ENCODE measurements at regions not wholly inside any gene's neighbourhood (a gene's known extent, or its start where the extent isn't known, plus 50 kb on each side); places are given as distances from the start of the nearest gene placed in this dataset.

DNA sequence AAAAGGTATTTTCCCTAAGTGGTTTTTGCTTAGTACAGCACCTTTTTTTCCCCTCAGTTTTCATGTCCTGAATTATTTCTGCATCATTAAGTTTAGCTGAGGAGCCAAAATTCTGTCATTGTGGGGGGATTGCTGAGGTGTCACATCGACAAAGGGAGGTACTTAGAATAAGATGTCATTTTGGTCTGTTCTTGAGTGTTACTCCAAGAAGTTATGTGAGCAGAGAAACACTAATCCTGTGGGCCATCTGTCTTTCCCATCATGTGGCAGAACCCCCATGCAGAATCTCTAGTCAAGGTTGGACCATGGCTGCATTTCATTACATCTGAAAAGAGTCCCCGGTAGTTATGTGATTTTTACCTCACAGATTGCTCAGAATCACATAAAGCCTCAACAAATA is 167.8 kb upstream of the CENPW start:
- FAIRE-seq (no peak), DNase-seq (ENCODE audit: low read depth) (peak; percentile 34)
- H3K4me3 Mint-ChIP-seq (ENCODE audit: unreplicated experiment), result no peak overlapping the region
- H2AFZ ChIP-seq (ENCODE audit: low read depth, low read length), result no peak overlapping the region
- H3K27me3 ChIP-seq (ENCODE audit: insufficient read depth, low read length), result no peaks in the 10 kb centered on the region
- no peak overlapping the region for H3K27ac Mint-ChIP-seq (ENCODE audit: unreplicated experiment)
- no peak overlapping the region for H3K4me2 ChIP-seq (ENCODE audit: low read length)
- no peak overlapping the region for H3K27ac ChIP-seq (ENCODE audit: low read depth, low read length)
- TF ChIP-seq EZH2 (IDR thresholded peaks at IDR 0.05; ENCODE audit: insufficient read depth, low read length), result no peak
- no peak for TF ChIP-seq CTCF (IDR thresholded peaks at IDR 0.05; ENCODE audit: insufficient read depth, low read depth, low read length)
- no peak overlapping the region for H3K9ac ChIP-seq (ENCODE audit: low read length)
- no peaks in the 10 kb centered on the region for H3K4me1 Mint-ChIP-seq (ENCODE audit: low read depth, unreplicated experiment)
- no peaks in the 10 kb centered on the region for H3K4me1 ChIP-seq (ENCODE audit: insufficient read depth, low read length)
- H3K9me3 ChIP-seq (ENCODE audit: insufficient read depth, low read depth, low read length), result no peaks in the 10 kb centered on the region
- peaks cover 2% of the 10 kb centered on the region for H3K27me3 Mint-ChIP-seq (ENCODE audit: low read depth, unreplicated experiment)
- H3K9me3 Mint-ChIP-seq (ENCODE audit: unreplicated experiment), result no peaks in the 10 kb centered on the region
- no peak overlapping the region for H3K4me3 ChIP-seq (ENCODE audit: insufficient read depth, low read depth, low read length)
- H3K79me2 ChIP-seq (ENCODE audit: insufficient read depth, low read length), result no peaks in the 10 kb centered on the region
- no peaks in the 10 kb centered on the region for H3K36me3 Mint-ChIP-seq (ENCODE audit: low read depth, unreplicated experiment)
- H3K36me3 ChIP-seq (ENCODE audit: insufficient read depth, low read length), result no peaks in the 10 kb centered on the region
- H4K20me1 ChIP-seq (ENCODE audit: insufficient read depth, low read length), result no peaks in the 10 kb centered on the region

GRCh38 chr6:126173265-126173664 is 166.7 kb upstream of the CENPW start:
- Mint-ChIP-seq H3K27ac (ENCODE audit: unreplicated experiment) (no peak overlapping the region), H3K4me3 (ENCODE audit: unreplicated experiment) (no peak overlapping the region), H3K9me3 (ENCODE audit: unreplicated experiment) (no peaks in the 10 kb centered on the region), H3K4me1 (ENCODE audit: low read depth, unreplicated experiment) (no peaks in the 10 kb centered on the region), H3K36me3 (ENCODE audit: low read depth, unreplicated experiment) (no peaks in the 10 kb centered on the region), H3K27me3 (ENCODE audit: low read depth, unreplicated experiment) (peaks cover 2% of the 10 kb centered on the region)
- TF ChIP-seq EZH2 (IDR thresholded peaks at IDR 0.05; ENCODE audit: insufficient read depth, low read length) (no peak), CTCF (IDR thresholded peaks at IDR 0.05; ENCODE audit: insufficient read depth, low read depth, low read length) (no peak)
- no peaks in the 10 kb centered on the region for H3K27me3 ChIP-seq (ENCODE audit: insufficient read depth, low read length)
- H3K4me1 ChIP-seq (ENCODE audit: insufficient read depth, low read length), result no peaks in the 10 kb centered on the region
- H3K4me2 ChIP-seq (ENCODE audit: low read length), result no peak overlapping the region
- H3K79me2 ChIP-seq (ENCODE audit: insufficient read depth, low read length), result no peaks in the 10 kb centered on the region
- no peaks in the 10 kb centered on the region for H3K36me3 ChIP-seq (ENCODE audit: insufficient read depth, low read length)
- no peak overlapping the region for H3K4me3 ChIP-seq (ENCODE audit: insufficient read depth, low read depth, low read length)
- H3K9me3 ChIP-seq (ENCODE audit: insufficient read depth, low read depth, low read length), result no peaks in the 10 kb centered on the region
- no peaks in the 10 kb centered on the region for H4K20me1 ChIP-seq (ENCODE audit: insufficient read depth, low read length)
- DNase-seq (ENCODE audit: low read depth) (no peak), FAIRE-seq (no peak)
- H3K9ac ChIP-seq (ENCODE audit: low read length), result no peak overlapping the region
- no peak overlapping the region for H2AFZ ChIP-seq (ENCODE audit: low read depth, low read length)
- no peak overlapping the region for H3K27ac ChIP-seq (ENCODE audit: low read depth, low read length)

- Histone ChIP-seq H4K20me1 (ENCODE audit: insufficient read depth, low read length) (no peaks in the 10 kb centered on the region), H3K36me3 (ENCODE audit: insufficient read depth, low read length) (no peaks in the 10 kb centered on the region), H3K27me3 (ENCODE audit: insufficient read depth, low read length) (no peaks in the 10 kb centered on the region), H3K9ac (ENCODE audit: low read length) (no peak overlapping the region), H3K9me3 (ENCODE audit: insufficient read depth, low read depth, low read length) (no peaks in the 10 kb centered on the region), H2AFZ (ENCODE audit: low read depth, low read length) (no peak overlapping the region), H3K27ac (ENCODE audit: low read depth, low read length) (no peak overlapping the region), H3K4me3 (ENCODE audit: insufficient read depth, low read depth, low read length) (no peak overlapping the region), H3K79me2 (ENCODE audit: insufficient read depth, low read length) (no peaks in the 10 kb centered on the region), H3K4me1 (ENCODE audit: insufficient read depth, low read length) (no peaks in the 10 kb centered on the region), H3K4me2 (ENCODE audit: low read length) (no peak overlapping the region)
- Mint-ChIP-seq H3K4me3 (ENCODE audit: unreplicated experiment) (no peak overlapping the region), H3K4me1 (ENCODE audit: low read depth, unreplicated experiment) (peaks cover 5% of the 10 kb centered on the region), H3K36me3 (ENCODE audit: low read depth, unreplicated experiment) (no peaks in the 10 kb centered on the region), H3K27me3 (ENCODE audit: low read depth, unreplicated experiment) (peaks cover 2% of the 10 kb centered on the region), H3K27ac (ENCODE audit: unreplicated experiment) (no peak overlapping the region), H3K9me3 (ENCODE audit: unreplicated experiment) (no peaks in the 10 kb centered on the region)
- FAIRE-seq (no peak), DNase-seq (ENCODE audit: low read depth) (no peak)
- TF ChIP-seq EZH2 (IDR thresholded peaks at IDR 0.05; ENCODE audit: insufficient read depth, low read length) (no peak), CTCF (IDR thresholded peaks at IDR 0.05; ENCODE audit: insufficient read depth, low read depth, low read length) (no peak)
Measured at GRCh38 chr6:126174697-126175096, 165.2 kb upstream of the CENPW start.
